ENCODE measurements at regions not wholly inside any gene's neighbourhood (a gene's known extent, or its start where the extent isn't known, plus 50 kb on each side); places are given as distances from the start of the nearest gene placed in this dataset.

DNA sequence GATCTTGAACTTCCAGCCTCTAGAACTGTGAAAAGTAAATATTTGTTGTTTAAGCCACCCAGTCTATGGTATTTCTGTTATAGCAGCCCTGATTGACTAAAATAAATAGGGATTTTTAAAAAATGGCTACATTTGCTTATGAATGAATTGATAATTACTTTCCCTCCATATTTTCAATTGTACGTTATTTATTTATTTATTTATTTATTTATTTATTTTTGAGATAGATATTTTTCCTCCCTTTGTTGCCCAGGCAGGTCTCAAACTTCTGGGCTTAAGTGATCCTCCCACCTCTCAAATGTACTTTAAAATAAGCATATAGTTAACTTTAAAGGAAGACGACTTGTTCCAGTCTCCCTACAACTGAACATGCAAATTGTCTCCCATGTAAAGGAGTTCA lies 76.0 kb upstream of the HMGA2 start:
- TF ChIP-seq, protein P1, sequence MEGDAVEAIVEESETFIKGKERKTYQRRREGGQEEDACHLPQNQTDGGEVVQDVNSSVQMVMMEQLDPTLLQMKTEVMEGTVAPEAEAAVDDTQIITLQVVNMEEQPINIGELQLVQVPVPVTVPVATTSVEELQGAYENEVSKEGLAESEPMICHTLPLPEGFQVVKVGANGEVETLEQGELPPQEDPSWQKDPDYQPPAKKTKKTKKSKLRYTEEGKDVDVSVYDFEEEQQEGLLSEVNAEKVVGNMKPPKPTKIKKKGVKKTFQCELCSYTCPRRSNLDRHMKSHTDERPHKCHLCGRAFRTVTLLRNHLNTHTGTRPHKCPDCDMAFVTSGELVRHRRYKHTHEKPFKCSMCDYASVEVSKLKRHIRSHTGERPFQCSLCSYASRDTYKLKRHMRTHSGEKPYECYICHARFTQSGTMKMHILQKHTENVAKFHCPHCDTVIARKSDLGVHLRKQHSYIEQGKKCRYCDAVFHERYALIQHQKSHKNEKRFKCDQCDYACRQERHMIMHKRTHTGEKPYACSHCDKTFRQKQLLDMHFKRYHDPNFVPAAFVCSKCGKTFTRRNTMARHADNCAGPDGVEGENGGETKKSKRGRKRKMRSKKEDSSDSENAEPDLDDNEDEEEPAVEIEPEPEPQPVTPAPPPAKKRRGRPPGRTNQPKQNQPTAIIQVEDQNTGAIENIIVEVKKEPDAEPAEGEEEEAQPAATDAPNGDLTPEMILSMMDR (conservative IDR thresholded peaks at IDR 0.05), result no peak
- TF ChIP-seq EZH2 (IDR thresholded peaks at IDR 0.05; ENCODE audit: low read depth), result no peak

Measured in PC-9 (cell line).